OCI-LY7 (cell line): ENCODE measurements at regions not wholly inside any gene's neighbourhood (a gene's known extent, or its start where the extent isn't known, plus 50 kb on each side); places are given as distances from the start of the nearest gene placed in this dataset.

Experiments used
- BruUV-seq: library from RNA; stranded (reverse); fragments of 400-500 nt; replicated peaks from 2 replicates; lab custom pipeline; 2021; lab: Mats Ljungman, UMichigan
- CTCF ChIA-PET: fragments of 300-600 bp; sonication (Branson Sonifier 250); formaldehyde crosslinking; loops from one replicate; lab custom pipeline; 2022; ENCODE audit warnings: antibody characterized with exemption; ENCODE audit not compliant: unreplicated experiment; lab: Charles Lee
- POLR2A ChIA-PET: fragments of 300-600 bp; sonication (Branson Sonifier 250); formaldehyde crosslinking; loops from one replicate; lab custom pipeline; 2022; ENCODE audit warnings: antibody characterized with exemption; lab: Charles Lee
- DNase-seq: peaks from one replicate; pipeline ENCODE4 v3.0.0-alpha.2; 2015; ENCODE audit warnings: low spot score
- H2AFZ ChIP-seq: fragments of 200-600 bp; sonication (generic), shearing (Covaris generic); 2 replicates; pipeline ENCODE4 v1.6.1; 2014; ENCODE audit warnings: mild to moderate bottlenecking, antibody characterized with exemption, low read length, moderate library complexity
- H3K27ac ChIP-seq: fragments of 200-600 bp; sonication (generic); 2 replicates; pipeline ENCODE4 v1.5.1; 2014; ENCODE audit warnings: mixed run types, low read depth, mild to moderate bottlenecking, moderate library complexity, low read length, inconsistent platforms; ENCODE audit not compliant: poor library complexity, severe bottlenecking
- H3K36me3 ChIP-seq: fragments of 200-600 bp; sonication (generic); 2 replicates; pipeline ENCODE4 v1.6.1; 2014; ENCODE audit warnings: mild to moderate bottlenecking, antibody characterized with exemption, low read length, moderate library complexity, mixed read lengths; ENCODE audit not compliant: insufficient read depth
- H3K4me1 ChIP-seq: fragments of 200-600 bp; sonication (generic); 2 replicates; pipeline ENCODE4 v1.5.1; 2014; ENCODE audit warnings: mild to moderate bottlenecking, low read length; ENCODE audit not compliant: insufficient read depth, poor library complexity, severe bottlenecking
- H3K4me2 ChIP-seq: fragments of 200-600 bp; sonication (generic); 2 replicates; pipeline ENCODE4 v1.6.1; 2014; ENCODE audit warnings: mild to moderate bottlenecking, low read length
- H3K4me3 ChIP-seq: fragments of 200-600 bp; sonication (generic); 2 replicates; pipeline ENCODE4 v1.5.1; 2014; ENCODE audit warnings: mild to moderate bottlenecking, low read depth, low read length; ENCODE audit not compliant: poor library complexity, severe bottlenecking
- H3K79me2 ChIP-seq: fragments of 200-600 bp; sonication (generic); 2 replicates; pipeline ENCODE4 v1.6.1; 2016; ENCODE audit warnings: low read depth, mild to moderate bottlenecking, low read length, moderate library complexity, mixed read lengths; ENCODE audit not compliant: insufficient read depth
- H3K9me2 ChIP-seq: fragments of 200-600 bp; sonication (generic); 2 replicates; pipeline ENCODE4 v1.6.1; 2016; ENCODE audit warnings: mild to moderate bottlenecking, low read length, mixed read lengths; ENCODE audit not compliant: insufficient read depth
- H3K9me3 ChIP-seq: fragments of 200-600 bp; sonication (generic); 2 replicates; pipeline ENCODE4 v1.6.1; 2014; ENCODE audit warnings: mild to moderate bottlenecking, mixed run types, low read length, mixed read lengths
- H4K20me1 ChIP-seq: fragments of 200-600 bp; sonication (generic); 2 replicates; pipeline ENCODE4 v1.6.1; 2014; ENCODE audit warnings: mild to moderate bottlenecking, antibody characterized with exemption, low read length, moderate library complexity, mixed read lengths; ENCODE audit not compliant: insufficient read depth
- EZH2phosphoT487 ChIP-seq: fragments of 200-600 bp; sonication (generic); IDR thresholded peaks from 2 replicates; pipeline ENCODE4 v1.6.1; 2018; ENCODE audit warnings: low read depth, borderline replicate concordance, mild to moderate bottlenecking, mixed run types, antibody characterized with exemption, low read length, moderate library complexity, mixed read lengths
- intact Hi-C: fragments of 100-400 bp; cut with micrococcal nuclease; formaldehyde crosslinking; loops from one replicate; pipeline ENCODE4 v1.10.0; 2022; ENCODE audit not compliant: unreplicated experiment
- TF ChIP-seq, protein P1 (sequence below): fragments of 200-600 bp; sonication (generic); conservative IDR thresholded peaks from 2 replicates; pipeline ENCODE4 v1.5.1; 2014; ENCODE audit warnings: mild to moderate bottlenecking, antibody characterized with exemption, low read length, moderate library complexity, mixed read lengths

DNA sequence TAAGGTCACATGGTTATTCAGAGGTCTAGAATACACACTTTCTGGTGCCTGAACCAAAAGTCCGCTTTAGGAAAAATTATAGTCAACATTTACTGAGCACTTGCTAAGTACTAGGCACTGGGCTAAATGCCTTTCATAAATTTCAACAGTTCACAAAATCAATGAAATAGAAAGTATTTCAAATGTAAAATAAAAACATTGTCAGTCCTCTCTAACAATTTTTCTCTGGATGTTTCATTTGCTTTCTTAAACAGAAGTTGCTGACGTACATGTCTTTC is 61.7 kb downstream of the HHEX start:
- Histone ChIP-seq H4K20me1 (no peaks in the 10 kb centered on the region), H3K4me3 (no peak overlapping the region), H3K9me2 (no peaks in the 10 kb centered on the region), H3K4me1 (peaks cover 28% of the 10 kb centered on the region), H3K4me2 (no peak overlapping the region), H3K9me3 (no peaks in the 10 kb centered on the region), H3K79me2 (no peaks in the 10 kb centered on the region), H2AFZ (no peak overlapping the region), H3K27ac (no peak overlapping the region), H3K36me3 (no peaks in the 10 kb centered on the region)
- no TSS peak for BruUV-seq
- DNase-seq: no peak
- POLR2A ChIA-PET: interaction anchor here (0.8 kb wide), 1 partner anchor 64 kb away, joined by 3 read pairs; no protein-coding TSS in a partner anchor
- CTCF ChIA-PET: no interaction called here
- intact Hi-C loops: no loop called here
- TF ChIP-seq, protein P1, sequence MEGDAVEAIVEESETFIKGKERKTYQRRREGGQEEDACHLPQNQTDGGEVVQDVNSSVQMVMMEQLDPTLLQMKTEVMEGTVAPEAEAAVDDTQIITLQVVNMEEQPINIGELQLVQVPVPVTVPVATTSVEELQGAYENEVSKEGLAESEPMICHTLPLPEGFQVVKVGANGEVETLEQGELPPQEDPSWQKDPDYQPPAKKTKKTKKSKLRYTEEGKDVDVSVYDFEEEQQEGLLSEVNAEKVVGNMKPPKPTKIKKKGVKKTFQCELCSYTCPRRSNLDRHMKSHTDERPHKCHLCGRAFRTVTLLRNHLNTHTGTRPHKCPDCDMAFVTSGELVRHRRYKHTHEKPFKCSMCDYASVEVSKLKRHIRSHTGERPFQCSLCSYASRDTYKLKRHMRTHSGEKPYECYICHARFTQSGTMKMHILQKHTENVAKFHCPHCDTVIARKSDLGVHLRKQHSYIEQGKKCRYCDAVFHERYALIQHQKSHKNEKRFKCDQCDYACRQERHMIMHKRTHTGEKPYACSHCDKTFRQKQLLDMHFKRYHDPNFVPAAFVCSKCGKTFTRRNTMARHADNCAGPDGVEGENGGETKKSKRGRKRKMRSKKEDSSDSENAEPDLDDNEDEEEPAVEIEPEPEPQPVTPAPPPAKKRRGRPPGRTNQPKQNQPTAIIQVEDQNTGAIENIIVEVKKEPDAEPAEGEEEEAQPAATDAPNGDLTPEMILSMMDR: no peak

GRCh38 chr10:92751827-92752226 is 62.1 kb downstream of the HHEX start:
- Histone ChIP-seq H3K27ac (no peak overlapping the region), H3K4me1 (peaks cover 31% of the 10 kb centered on the region), H3K9me3 (no peaks in the 10 kb centered on the region), H2AFZ (no peak overlapping the region), H3K36me3 (no peaks in the 10 kb centered on the region), H3K4me3 (no peak overlapping the region), H3K4me2 (no peak overlapping the region), H4K20me1 (no peaks in the 10 kb centered on the region), H3K9me2 (no peaks in the 10 kb centered on the region), H3K79me2 (no peaks in the 10 kb centered on the region)
- TF ChIP-seq, protein P1: no peak
- no peak for TF ChIP-seq EZH2phosphoT487
- intact Hi-C loops: no loop called here
- ChIA-PET POLR2A (interaction anchor here (0.8 kb wide), 1 partner anchor 64 kb away, joined by 3 read pairs; no protein-coding TSS in a partner anchor), CTCF (no interaction called here)
- BruUV-seq: no TSS peak
- no peak for DNase-seq

DNA sequence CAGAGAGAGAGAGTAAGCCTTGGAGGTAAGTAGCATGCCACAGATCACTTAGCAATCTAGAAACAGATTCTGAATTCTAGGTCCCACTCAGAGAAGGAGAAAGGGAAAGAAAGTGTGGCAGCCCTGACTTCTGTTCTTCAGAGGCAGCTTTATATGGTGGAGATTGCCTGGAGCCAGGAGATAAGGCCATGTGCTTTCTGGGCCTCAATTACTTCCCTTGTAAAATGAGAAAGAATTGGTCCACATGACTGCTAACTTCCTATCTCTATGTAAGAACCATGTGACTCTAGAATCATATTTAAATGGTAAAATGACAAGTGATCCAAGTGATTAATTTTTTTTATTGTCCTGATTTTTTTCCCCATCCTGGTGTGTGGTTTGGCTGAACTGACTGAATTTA is 64.1 kb downstream of the HHEX start:
- Histone ChIP-seq H4K20me1 (no peaks in the 10 kb centered on the region), H3K79me2 (no peaks in the 10 kb centered on the region), H2AFZ (no peak overlapping the region), H3K36me3 (no peaks in the 10 kb centered on the region), H3K9me3 (no peaks in the 10 kb centered on the region), H3K4me1 (peaks cover 50% of the 10 kb centered on the region), H3K9me2 (no peaks in the 10 kb centered on the region), H3K4me3 (no peak overlapping the region), H3K27ac (no peak overlapping the region), H3K4me2 (no peak overlapping the region)
- intact Hi-C loops: no loop called here
- no peak for DNase-seq
- no peak for TF ChIP-seq EZH2phosphoT487
- TF ChIP-seq, protein P1: no peak
- BruUV-seq: no TSS peak
- ChIA-PET CTCF (no interaction called here), POLR2A (interaction anchor here (0.9 to 2.3 kb wide), 4 partner anchors 10 to 18 kb away, joined by 3 to 23 read pairs (median 3); no protein-coding TSS in a partner anchor)
